GM18502 (cell line): ENCODE measurements at regions not wholly inside any gene's neighbourhood (a gene's known extent, or its start where the extent isn't known, plus 50 kb on each side); places are given as distances from the start of the nearest gene placed in this dataset.

Experiments used
- ATAC-seq: cut with Tn5 transposase; IDR thresholded peaks from one replicate; pipeline ENCODE4 v1.9.1; 2021; ENCODE audit warnings: mild to moderate bottlenecking; ENCODE audit not compliant: unreplicated experiment, poor library complexity

DNA sequence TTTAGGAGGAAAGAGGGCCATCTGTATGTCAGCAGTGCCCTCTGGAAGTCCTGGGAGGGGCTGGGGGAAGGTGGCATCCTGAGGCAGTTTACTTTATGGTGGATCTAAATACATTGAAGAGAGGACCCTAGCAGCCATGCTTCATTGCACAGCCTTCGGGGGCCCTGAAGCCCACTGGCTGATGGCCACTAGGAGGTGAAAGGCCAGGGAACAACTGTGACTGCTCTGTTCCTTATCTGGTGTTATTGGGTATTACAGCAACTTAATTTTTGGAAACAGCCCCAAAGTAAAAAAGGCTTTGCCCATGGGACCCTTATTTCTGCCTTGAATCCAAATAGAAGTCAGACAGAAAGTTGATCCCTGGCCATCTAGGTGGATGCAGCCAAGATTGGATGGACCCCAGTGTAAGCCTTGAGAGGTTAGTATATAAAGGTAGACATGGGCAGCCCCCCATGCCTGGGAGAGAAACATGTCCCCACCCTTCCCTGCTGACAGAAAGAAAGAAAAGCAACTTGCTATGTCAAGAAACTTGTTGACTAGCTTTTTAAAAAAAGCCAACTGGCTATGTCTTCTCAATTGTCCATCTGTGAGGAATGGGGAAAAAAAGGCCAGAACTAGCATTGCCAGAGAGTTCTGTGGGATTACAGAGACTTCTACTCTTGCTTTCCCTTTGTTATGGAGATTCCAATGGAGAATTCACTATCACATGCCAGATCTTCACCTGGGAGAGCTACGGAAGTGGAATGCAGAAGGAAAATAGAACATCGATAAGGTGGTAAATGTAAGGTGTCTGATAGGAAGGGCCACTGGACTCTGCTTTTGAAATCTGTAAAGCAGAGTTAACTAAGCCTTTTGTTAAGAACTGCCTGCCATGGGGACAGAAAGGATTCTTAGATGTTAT is 58.6 kb upstream of the OSR1 start:
- ATAC-seq: no peak

DNA sequence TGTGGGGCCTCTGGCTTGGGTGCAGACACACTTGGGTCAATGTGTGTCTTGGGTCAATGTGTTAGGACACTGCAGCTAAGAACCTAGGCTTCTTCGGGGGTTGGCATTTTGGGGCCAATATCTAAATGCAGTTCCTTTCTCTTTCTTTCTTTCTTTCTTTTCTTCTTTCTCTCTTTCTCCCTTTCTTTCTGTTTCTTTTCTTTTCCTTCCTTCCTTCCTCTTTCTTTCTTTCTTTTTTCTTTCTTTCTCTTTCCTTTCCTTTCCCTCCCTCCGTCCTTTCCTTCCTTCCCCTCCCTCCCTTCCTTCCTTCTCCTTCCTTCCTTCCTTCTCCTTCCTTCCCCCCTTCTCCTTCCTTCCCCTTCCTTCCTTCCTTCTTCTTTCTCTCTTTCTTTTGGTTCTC is 57.7 kb upstream of the OSR1 start:
- no peak for ATAC-seq

DNA sequence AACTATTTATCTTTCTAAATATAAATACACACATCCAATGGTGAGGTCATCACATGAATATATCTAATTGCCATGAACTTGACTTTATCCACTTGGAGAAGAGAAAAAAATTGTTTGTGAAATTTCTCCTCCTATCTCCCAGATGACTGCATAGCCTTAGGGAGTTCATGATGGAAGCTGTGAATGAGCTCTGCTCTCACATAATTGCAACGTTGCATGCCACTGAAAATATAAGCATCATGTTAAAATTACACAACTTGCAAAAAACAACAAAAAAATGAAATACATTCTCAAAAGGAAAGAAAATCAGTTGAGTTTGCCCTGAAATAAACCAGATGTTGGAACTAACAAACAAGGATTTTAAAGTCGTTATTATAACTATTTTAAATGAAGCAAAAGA is 50.6 kb upstream of the OSR1 start:
- no peak for ATAC-seq

DNA sequence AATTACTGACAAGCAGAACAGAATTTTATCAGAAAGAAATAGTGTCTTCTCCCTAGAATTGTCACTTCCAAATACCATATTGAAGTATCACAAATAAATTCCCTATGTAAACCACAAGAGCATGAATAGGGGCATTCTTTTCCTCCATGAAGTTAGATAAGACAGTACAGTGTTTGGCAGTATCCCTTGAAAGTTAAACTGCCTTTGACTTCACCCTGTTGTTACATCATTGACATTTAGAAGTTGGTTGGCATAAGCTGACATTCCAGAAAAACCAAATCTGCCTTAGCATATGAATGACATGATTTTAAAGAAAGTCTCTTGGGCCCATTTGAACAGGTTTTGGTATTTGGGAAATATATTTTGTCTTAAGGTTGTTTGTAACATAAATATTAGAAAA is 50.2 kb upstream of the OSR1 start:
- ATAC-seq: no peak
